ENCODE measurements at regions not wholly inside any gene's neighbourhood (a gene's known extent, or its start where the extent isn't known, plus 50 kb on each side); places are given as distances from the start of the nearest gene placed in this dataset.
"Not testable (repeated sequence)": the region's sequence is repeated elsewhere in the genome, so short reads cannot be mapped to it uniquely, and the experiment has no call there.

DNA sequence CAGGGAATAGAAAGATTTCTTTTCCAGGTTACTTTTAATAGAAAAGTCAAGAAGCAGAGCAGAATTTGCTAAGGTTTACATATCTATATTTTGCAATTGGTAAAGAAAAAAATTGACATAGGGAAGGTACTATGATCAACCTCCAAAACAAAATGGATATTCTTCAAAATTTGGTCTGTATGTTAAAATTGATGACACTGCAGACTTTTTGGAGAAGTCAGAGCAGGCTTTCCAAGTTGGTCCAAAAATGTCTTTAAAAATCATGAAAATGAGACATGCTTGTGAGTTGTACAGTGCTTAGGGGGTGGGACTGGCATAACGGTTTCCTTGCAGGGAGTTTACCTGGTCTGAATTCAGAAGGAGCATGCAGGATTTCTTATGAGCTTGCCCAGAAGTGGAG, 77.0 kb downstream of the TFPI2 start:
- DNase-seq (ENCODE audit: low spot score) (no peak), ATAC-seq (ENCODE audit: low FRiP score) (no peak)
- TF ChIP-seq, protein P1, sequence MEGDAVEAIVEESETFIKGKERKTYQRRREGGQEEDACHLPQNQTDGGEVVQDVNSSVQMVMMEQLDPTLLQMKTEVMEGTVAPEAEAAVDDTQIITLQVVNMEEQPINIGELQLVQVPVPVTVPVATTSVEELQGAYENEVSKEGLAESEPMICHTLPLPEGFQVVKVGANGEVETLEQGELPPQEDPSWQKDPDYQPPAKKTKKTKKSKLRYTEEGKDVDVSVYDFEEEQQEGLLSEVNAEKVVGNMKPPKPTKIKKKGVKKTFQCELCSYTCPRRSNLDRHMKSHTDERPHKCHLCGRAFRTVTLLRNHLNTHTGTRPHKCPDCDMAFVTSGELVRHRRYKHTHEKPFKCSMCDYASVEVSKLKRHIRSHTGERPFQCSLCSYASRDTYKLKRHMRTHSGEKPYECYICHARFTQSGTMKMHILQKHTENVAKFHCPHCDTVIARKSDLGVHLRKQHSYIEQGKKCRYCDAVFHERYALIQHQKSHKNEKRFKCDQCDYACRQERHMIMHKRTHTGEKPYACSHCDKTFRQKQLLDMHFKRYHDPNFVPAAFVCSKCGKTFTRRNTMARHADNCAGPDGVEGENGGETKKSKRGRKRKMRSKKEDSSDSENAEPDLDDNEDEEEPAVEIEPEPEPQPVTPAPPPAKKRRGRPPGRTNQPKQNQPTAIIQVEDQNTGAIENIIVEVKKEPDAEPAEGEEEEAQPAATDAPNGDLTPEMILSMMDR (IDR thresholded peaks at IDR 0.05), result no peak

GRCh38 chr7:93812061-93812460, 78.5 kb downstream of the TFPI2 start:
- DNase-seq (ENCODE audit: low spot score) (no peak), ATAC-seq (ENCODE audit: low FRiP score) (no peak)
- TF ChIP-seq, protein P1 (IDR thresholded peaks at IDR 0.05), result no peak

- ATAC-seq (ENCODE audit: low FRiP score) (no peak), DNase-seq (ENCODE audit: low spot score) (no peak)
- TF ChIP-seq, protein P1 (IDR thresholded peaks at IDR 0.05), result no peak
Observed at GRCh38 chr7:93811198-93811597, 79.4 kb downstream of the TFPI2 start.

GRCh38 chr7:93810561-93810960, 80.0 kb downstream of the TFPI2 start:
- TF ChIP-seq, protein P1 (IDR thresholded peaks at IDR 0.05), result no peak
- no peak for ATAC-seq (ENCODE audit: low FRiP score)
- DNase-seq (ENCODE audit: low spot score), result no peak

DNA sequence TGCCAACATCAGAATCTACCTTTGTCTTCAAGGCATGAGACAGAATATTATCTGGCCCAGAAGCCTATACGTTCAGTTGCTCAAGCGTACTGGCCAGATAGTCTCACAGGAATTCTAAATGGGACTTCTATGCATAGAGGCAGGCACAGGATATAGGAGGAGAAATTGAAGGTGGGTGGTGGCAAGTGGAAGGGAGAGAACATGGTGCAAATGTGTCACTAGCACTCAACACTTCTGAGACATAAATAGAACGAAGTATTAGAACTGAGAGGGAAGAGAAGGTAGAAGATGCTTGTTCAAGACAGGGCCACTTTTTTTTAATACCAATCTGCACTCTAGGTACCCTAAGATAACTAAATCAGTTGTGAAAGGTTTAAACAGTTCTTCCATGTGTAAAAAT, 85.8 kb downstream of the TFPI2 start:
- TF ChIP-seq, protein P1 (IDR thresholded peaks at IDR 0.05), result no peak
- DNase-seq (ENCODE audit: low spot score), result no peak
- no peak for ATAC-seq (ENCODE audit: low FRiP score)

GRCh38 chr7:93799750-93800357, 90.7 kb downstream of the TFPI2 start:
- no peak for ATAC-seq (ENCODE audit: low FRiP score)
- TF ChIP-seq, protein P1 (IDR thresholded peaks at IDR 0.05), result no peak
- no peak for DNase-seq (ENCODE audit: low spot score)

GRCh38 chr7:93793084-93793697, 97.4 kb downstream of the TFPI2 start:
- not testable (repeated sequence) for DNase-seq (ENCODE audit: low spot score); ATAC-seq (ENCODE audit: low FRiP score)
